DND-41 (cell line): ENCODE measurements at regions not wholly inside any gene's neighbourhood (a gene's known extent, or its start where the extent isn't known, plus 50 kb on each side); places are given as distances from the start of the nearest gene placed in this dataset.
"Not testable (repeated sequence)": the region's sequence is repeated elsewhere in the genome, so short reads cannot be mapped to it uniquely, and the experiment has no call there.

Source experiments
- EZH2 ChIP-seq: IDR thresholded peaks from 3 replicates; pipeline ENCODE4 v1.6.1; 2012; ENCODE audit warnings: borderline replicate concordance, low read depth, mild to moderate bottlenecking, moderate library complexity, low read length, inconsistent platforms; ENCODE audit not compliant: severe bottlenecking
- TF ChIP-seq, protein P1 (sequence below): IDR thresholded peaks from 2 replicates; pipeline ENCODE4 v1.5.1; 2012; ENCODE audit warnings: borderline replicate concordance, low read length, moderate library complexity, mild to moderate bottlenecking; ENCODE audit not compliant: poor library complexity, severe bottlenecking; ENCODE audit errors: extremely low read depth

DNA sequence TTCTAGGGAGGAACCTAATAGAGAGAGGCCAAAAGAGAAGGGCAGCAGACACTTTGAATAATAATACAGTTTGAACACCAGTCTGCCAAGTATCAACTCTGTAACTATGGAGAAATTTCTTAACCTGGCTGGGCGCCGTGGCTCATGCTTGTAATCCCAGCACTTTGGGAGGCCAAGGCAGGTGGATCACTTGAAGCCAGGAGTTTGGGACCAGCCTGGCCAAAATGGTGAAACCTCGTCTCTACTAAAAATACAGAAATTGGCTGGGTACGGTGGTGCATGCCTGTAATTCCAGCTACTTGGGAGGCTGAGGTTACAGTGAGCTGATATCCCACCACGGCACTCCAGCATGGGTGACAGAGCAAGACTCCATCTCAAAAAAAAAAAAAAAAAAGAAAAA lies 663.9 kb downstream of the LMO4 start:
- TF ChIP-seq, protein P1, sequence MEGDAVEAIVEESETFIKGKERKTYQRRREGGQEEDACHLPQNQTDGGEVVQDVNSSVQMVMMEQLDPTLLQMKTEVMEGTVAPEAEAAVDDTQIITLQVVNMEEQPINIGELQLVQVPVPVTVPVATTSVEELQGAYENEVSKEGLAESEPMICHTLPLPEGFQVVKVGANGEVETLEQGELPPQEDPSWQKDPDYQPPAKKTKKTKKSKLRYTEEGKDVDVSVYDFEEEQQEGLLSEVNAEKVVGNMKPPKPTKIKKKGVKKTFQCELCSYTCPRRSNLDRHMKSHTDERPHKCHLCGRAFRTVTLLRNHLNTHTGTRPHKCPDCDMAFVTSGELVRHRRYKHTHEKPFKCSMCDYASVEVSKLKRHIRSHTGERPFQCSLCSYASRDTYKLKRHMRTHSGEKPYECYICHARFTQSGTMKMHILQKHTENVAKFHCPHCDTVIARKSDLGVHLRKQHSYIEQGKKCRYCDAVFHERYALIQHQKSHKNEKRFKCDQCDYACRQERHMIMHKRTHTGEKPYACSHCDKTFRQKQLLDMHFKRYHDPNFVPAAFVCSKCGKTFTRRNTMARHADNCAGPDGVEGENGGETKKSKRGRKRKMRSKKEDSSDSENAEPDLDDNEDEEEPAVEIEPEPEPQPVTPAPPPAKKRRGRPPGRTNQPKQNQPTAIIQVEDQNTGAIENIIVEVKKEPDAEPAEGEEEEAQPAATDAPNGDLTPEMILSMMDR: not testable (repeated sequence)
- TF ChIP-seq EZH2: not testable (repeated sequence)
